WTC11 (cell line): ENCODE measurements at regions not wholly inside any gene's neighbourhood (a gene's known extent, or its start where the extent isn't known, plus 50 kb on each side); places are given as distances from the start of the nearest gene placed in this dataset.

Experiments
- ATAC-seq: fragments of 200-7000 bp; cut with Tn5 transposase; 2 replicates; pipeline ENCODE4 v1.10.0; 2021; ENCODE audit warnings: mild to moderate bottlenecking, moderate library complexity
- CTCF ChIA-PET: fragments of 300-600 bp; sonication (Branson Sonifier 250); formaldehyde crosslinking; loops from one replicate; lab custom pipeline; 2021; ENCODE audit warnings: antibody characterized with exemption; lab: Charles Lee
- POLR2A ChIA-PET: fragments of 350-600 bp; sonication (Branson Sonifier 250); formaldehyde crosslinking; loops from one replicate; lab custom pipeline; 2021; ENCODE audit warnings: antibody characterized with exemption; lab: Charles Lee
- DNase-seq: peaks from one replicate; pipeline ENCODE4 v3.0.0; 2021; ENCODE audit warnings: low spot score
- H3K27ac Mint-ChIP-seq: 2 replicates; pipeline ENCODE4 v1.8.0; 2021; ENCODE audit warnings: mixed read lengths
- H3K27me3 Mint-ChIP-seq: 2 replicates; pipeline ENCODE4 v1.8.0; 2021; ENCODE audit warnings: low read depth, mild to moderate bottlenecking, moderate library complexity, mixed read lengths
- H3K36me3 Mint-ChIP-seq: 2 replicates; pipeline ENCODE4 v1.8.0; 2021; ENCODE audit warnings: mixed read lengths
- H3K4me1 Mint-ChIP-seq: 2 replicates; pipeline ENCODE4 v1.8.0; 2022; ENCODE audit warnings: mixed read lengths
- H3K4me3 Mint-ChIP-seq: 2 replicates; pipeline ENCODE4 v1.8.0; 2021; ENCODE audit warnings: mild to moderate bottlenecking, moderate library complexity, mixed read lengths
- H3K9me3 Mint-ChIP-seq: 2 replicates; pipeline ENCODE4 v1.8.0; 2021; ENCODE audit warnings: mixed read lengths
- ETV6 ChIP-seq: sonication (generic); formaldehyde crosslinking; IDR thresholded peaks from 2 replicates; pipeline ENCODE4 v1.8.1; 2022; ENCODE audit warnings: mild to moderate bottlenecking, missing genetic modification reagents
- JUN ChIP-seq: sonication (generic); formaldehyde crosslinking; IDR thresholded peaks from 2 replicates; pipeline ENCODE4 v1.8.0; 2023; ENCODE audit warnings: mild to moderate bottlenecking, missing genetic modification reagents
- KAT7 ChIP-seq: sonication (generic); formaldehyde crosslinking; IDR thresholded peaks from 2 replicates; pipeline ENCODE4 v1.8.1; 2023; ENCODE audit warnings: missing genetic modification reagents, mild to moderate bottlenecking, borderline replicate concordance
- NFE2L1 ChIP-seq: sonication (generic); formaldehyde crosslinking; IDR thresholded peaks from 2 replicates; pipeline ENCODE4 v1.8.1; 2023; ENCODE audit warnings: missing genetic modification reagents
- NR1H2 ChIP-seq: sonication (generic); formaldehyde crosslinking; IDR thresholded peaks from 2 replicates; pipeline ENCODE4 v1.9.0; 2021; ENCODE audit warnings: mild to moderate bottlenecking, moderate library complexity, missing genetic modification reagents
- NR3C1 ChIP-seq: sonication (generic); formaldehyde crosslinking; conservative IDR thresholded peaks from 2 replicates; pipeline ENCODE4 v1.8.1; 2023; ENCODE audit warnings: low read depth, mild to moderate bottlenecking, missing genetic modification reagents
- SMAD3 ChIP-seq: sonication (generic); formaldehyde crosslinking; IDR thresholded peaks from 2 replicates; pipeline ENCODE4 v1.8.0; 2022; ENCODE audit warnings: missing genetic modification reagents, mild to moderate bottlenecking, borderline replicate concordance
- TP53 ChIP-seq: sonication (generic); formaldehyde crosslinking; IDR thresholded peaks from 2 replicates; pipeline ENCODE4 v1.8.1; 2023; ENCODE audit warnings: mild to moderate bottlenecking, missing genetic modification reagents
- USF2 ChIP-seq: sonication (generic); formaldehyde crosslinking; IDR thresholded peaks from 2 replicates; pipeline ENCODE4 v1.8.1; 2023; ENCODE audit warnings: mild to moderate bottlenecking, missing genetic modification reagents, moderate library complexity
- ZMAT4 ChIP-seq: fragments of 250-450 bp; sonication (Bioruptor Pico); IDR thresholded peaks from 2 replicates; pipeline ENCODE4 v1.9.0; 2021; ENCODE audit warnings: mild to moderate bottlenecking
- ZNF219 ChIP-seq: sonication (generic); formaldehyde crosslinking; IDR thresholded peaks from 2 replicates; pipeline ENCODE4 v1.8.0; 2023; ENCODE audit warnings: missing genetic modification reagents, mild to moderate bottlenecking, borderline replicate concordance
- ZNF317 ChIP-seq: sonication (generic); formaldehyde crosslinking; IDR thresholded peaks from 2 replicates; pipeline ENCODE4 v1.8.1; 2023; ENCODE audit warnings: low read depth, mild to moderate bottlenecking, moderate library complexity, missing genetic modification reagents, borderline replicate concordance
- ZNF396 ChIP-seq: fragments of 250-450 bp; sonication (Bioruptor Pico); IDR thresholded peaks from 2 replicates; pipeline ENCODE4 v1.8.0; 2021; ENCODE audit warnings: mild to moderate bottlenecking, moderate library complexity, borderline replicate concordance
- ZNF423 ChIP-seq: fragments of 250-450 bp; sonication (Bioruptor Pico); IDR thresholded peaks from 2 replicates; pipeline ENCODE4 v2.1.2; 2022; ENCODE audit warnings: mild to moderate bottlenecking, moderate library complexity
- ZNF512 ChIP-seq: sonication (generic); formaldehyde crosslinking; IDR thresholded peaks from 2 replicates; pipeline ENCODE4 v1.8.1; 2022; ENCODE audit warnings: missing genetic modification reagents, borderline replicate concordance
- ZNF532 ChIP-seq: fragments of 250-450 bp; sonication (Bioruptor Pico); IDR thresholded peaks from 2 replicates; pipeline ENCODE4 v1.9.0; 2021; ENCODE audit warnings: mild to moderate bottlenecking, borderline replicate concordance
- ZNF671 ChIP-seq: fragments of 250-450 bp; sonication (Bioruptor Pico); IDR thresholded peaks from 2 replicates; pipeline ENCODE4 v1.8.0; 2021; ENCODE audit warnings: mild to moderate bottlenecking
- ZSCAN18 ChIP-seq: fragments of 250-450 bp; sonication (Bioruptor Pico); IDR thresholded peaks from 2 replicates; pipeline ENCODE4 v2.1.2; 2022; ENCODE audit warnings: mild to moderate bottlenecking, moderate library complexity
- TF ChIP-seq, protein P1 (sequence below): sonication (generic); formaldehyde crosslinking; IDR thresholded peaks from 2 replicates; pipeline ENCODE4 v1.8.0; 2022; ENCODE audit warnings: mild to moderate bottlenecking, missing genetic modification reagents
- TF ChIP-seq, protein P2 (sequence below): sonication (generic); formaldehyde crosslinking; conservative IDR thresholded peaks from 2 replicates; pipeline ENCODE4 v1.8.1; 2022; ENCODE audit warnings: mild to moderate bottlenecking, missing genetic modification reagents
- TF ChIP-seq, protein P3 (sequence below): sonication (generic); formaldehyde crosslinking; IDR thresholded peaks from 2 replicates; pipeline ENCODE4 v1.8.1; 2023; ENCODE audit warnings: mild to moderate bottlenecking, missing genetic modification reagents, moderate library complexity
- TF ChIP-seq, protein P4 (sequence below): fragments of 250-450 bp; sonication (Bioruptor Pico); IDR thresholded peaks from 2 replicates; pipeline ENCODE4 v1.9.0; 2021; ENCODE audit warnings: moderate library complexity, mild to moderate bottlenecking, inconsistent platforms, borderline replicate concordance
- TF ChIP-seq, protein P5 (sequence below): sonication (generic); formaldehyde crosslinking; IDR thresholded peaks from 2 replicates; pipeline ENCODE4 v1.8.0; 2023; ENCODE audit warnings: missing genetic modification reagents

GRCh38 chr1:164907666-164908065 lies 348.7 kb downstream of the PBX1 start:
- TF ChIP-seq ZNF396 (CRISPR knock-in tag) (no peak), ZNF219 (CRISPR knock-in tag) (no peak), NR3C1 (CRISPR knock-in tag) (no peak), JUN (CRISPR knock-in tag) (no peak), ZNF671 (CRISPR knock-in tag) (no peak), NR1H2 (CRISPR knock-in tag) (no peak), ZNF512 (no peak), ZSCAN18 (no peak), ZNF423 (CRISPR knock-in tag) (no peak), NFE2L1 (CRISPR knock-in tag) (no peak), SMAD3 (no peak)
- TF ChIP-seq, protein P1, sequence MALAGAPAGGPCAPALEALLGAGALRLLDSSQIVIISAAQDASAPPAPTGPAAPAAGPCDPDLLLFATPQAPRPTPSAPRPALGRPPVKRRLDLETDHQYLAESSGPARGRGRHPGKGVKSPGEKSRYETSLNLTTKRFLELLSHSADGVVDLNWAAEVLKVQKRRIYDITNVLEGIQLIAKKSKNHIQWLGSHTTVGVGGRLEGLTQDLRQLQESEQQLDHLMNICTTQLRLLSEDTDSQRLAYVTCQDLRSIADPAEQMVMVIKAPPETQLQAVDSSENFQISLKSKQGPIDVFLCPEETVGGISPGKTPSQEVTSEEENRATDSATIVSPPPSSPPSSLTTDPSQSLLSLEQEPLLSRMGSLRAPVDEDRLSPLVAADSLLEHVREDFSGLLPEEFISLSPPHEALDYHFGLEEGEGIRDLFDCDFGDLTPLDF (CRISPR knock-in tag), result no peak
- TF ChIP-seq, protein P2, sequence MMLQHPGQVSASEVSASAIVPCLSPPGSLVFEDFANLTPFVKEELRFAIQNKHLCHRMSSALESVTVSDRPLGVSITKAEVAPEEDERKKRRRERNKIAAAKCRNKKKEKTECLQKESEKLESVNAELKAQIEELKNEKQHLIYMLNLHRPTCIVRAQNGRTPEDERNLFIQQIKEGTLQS (CRISPR knock-in tag), result no peak
- TF ChIP-seq, protein P3, sequence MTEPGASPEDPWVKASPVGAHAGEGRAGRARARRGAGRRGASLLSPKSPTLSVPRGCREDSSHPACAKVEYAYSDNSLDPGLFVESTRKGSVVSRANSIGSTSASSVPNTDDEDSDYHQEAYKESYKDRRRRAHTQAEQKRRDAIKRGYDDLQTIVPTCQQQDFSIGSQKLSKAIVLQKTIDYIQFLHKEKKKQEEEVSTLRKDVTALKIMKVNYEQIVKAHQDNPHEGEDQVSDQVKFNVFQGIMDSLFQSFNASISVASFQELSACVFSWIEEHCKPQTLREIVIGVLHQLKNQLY (CRISPR knock-in tag), result no peak
- TF ChIP-seq, protein P4, sequence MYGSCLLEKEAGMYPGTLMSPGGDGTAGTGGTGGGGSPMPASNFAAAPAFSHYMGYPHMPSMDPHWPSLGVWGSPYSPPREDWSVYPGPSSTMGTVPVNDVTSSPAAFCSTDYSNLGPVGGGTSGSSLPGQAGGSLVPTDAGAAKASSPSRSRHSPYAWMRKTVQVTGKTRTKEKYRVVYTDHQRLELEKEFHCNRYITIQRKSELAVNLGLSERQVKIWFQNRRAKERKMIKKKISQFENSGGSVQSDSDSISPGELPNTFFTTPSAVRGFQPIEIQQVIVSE (CRISPR knock-in tag), result no peak
- H3K4me1 Mint-ChIP-seq, result peaks cover 8% of the 10 kb centered on the region
- peaks cover 8% of the 10 kb centered on the region for H3K27me3 Mint-ChIP-seq
- H3K9me3 Mint-ChIP-seq, result peaks cover 4% of the 10 kb centered on the region; the same call in 1 of the 2 replicates
- POLR2A ChIA-PET, result no interaction called here
- H3K4me3 Mint-ChIP-seq, result no peak overlapping the region
- no peak for DNase-seq
- CTCF ChIA-PET, result no interaction called here
- H3K27ac Mint-ChIP-seq, result no peak overlapping the region
- no peaks in the 10 kb centered on the region for H3K36me3 Mint-ChIP-seq
- ATAC-seq, result no peak

DNA sequence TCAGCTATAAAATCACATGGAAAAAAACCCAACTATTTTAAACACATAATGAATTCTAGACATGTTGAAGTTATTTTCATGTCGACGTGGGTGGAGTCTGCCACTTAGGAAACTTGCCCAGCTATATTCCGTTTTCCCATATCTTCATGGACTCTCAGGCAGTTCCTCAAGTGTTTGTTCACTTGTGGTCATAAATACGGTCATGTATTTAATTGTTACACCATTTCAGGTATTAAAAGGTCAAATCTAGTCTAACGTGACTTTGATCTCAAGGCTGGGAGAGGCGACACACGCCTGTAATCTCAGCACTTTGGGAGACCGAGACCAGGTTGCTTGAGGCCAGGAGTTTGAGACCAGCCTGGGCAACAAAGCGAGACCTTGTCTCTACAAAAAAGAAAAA lies 346.9 kb downstream of the PBX1 start:
- peaks cover 8% of the 10 kb centered on the region for H3K27me3 Mint-ChIP-seq
- no peak for ATAC-seq
- H3K4me1 Mint-ChIP-seq, result peaks cover 13% of the 10 kb centered on the region
- peaks cover 4% of the 10 kb centered on the region; the same call in 1 of the 2 replicates for H3K9me3 Mint-ChIP-seq
- ChIA-PET CTCF (no interaction called here), POLR2A (no interaction called here)
- H3K36me3 Mint-ChIP-seq, result no peaks in the 10 kb centered on the region
- H3K4me3 Mint-ChIP-seq, result no peak overlapping the region
- no peak overlapping the region for H3K27ac Mint-ChIP-seq
- DNase-seq, result no peak
- TF ChIP-seq ZNF532 (no peak), ZNF317 (CRISPR knock-in tag) (no peak), JUN (CRISPR knock-in tag) (no peak), TP53 (CRISPR knock-in tag) (no peak), KAT7 (no peak), USF2 (CRISPR knock-in tag) (no peak), ZMAT4 (CRISPR knock-in tag) (no peak), ETV6 (CRISPR knock-in tag) (no peak)
- TF ChIP-seq, protein P4 (CRISPR knock-in tag), result no peak
- TF ChIP-seq, protein P5, sequence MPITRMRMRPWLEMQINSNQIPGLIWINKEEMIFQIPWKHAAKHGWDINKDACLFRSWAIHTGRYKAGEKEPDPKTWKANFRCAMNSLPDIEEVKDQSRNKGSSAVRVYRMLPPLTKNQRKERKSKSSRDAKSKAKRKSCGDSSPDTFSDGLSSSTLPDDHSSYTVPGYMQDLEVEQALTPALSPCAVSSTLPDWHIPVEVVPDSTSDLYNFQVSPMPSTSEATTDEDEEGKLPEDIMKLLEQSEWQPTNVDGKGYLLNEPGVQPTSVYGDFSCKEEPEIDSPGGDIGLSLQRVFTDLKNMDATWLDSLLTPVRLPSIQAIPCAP, result no peak
